ENCODE measurements at regions not wholly inside any gene's neighbourhood (a gene's known extent, or its start where the extent isn't known, plus 50 kb on each side); places are given as distances from the start of the nearest gene placed in this dataset.
"Not testable (repeated sequence)": the region's sequence is repeated elsewhere in the genome, so short reads cannot be mapped to it uniquely, and the experiment has no call there.

- not testable (repeated sequence) for H3F3A ChIP-seq (ENCODE audit: insufficient read depth, low read length); H3K4me2 ChIP-seq (ENCODE audit: low read length); H3K9me2 ChIP-seq (ENCODE audit: low read depth, low read length); H3K36me3 ChIP-seq (ENCODE audit: insufficient read depth, low read length); H3K9ac ChIP-seq (ENCODE audit: low read length); H3K9me3 ChIP-seq (ENCODE audit: low read length); H3K27ac ChIP-seq (ENCODE audit: low read depth, low read length, poor library complexity, severe bottlenecking); H3K4me1 ChIP-seq (ENCODE audit: insufficient read depth, low read length, severe bottlenecking); H3K79me2 ChIP-seq (ENCODE audit: insufficient read depth, low read length); H3K27me3 ChIP-seq (ENCODE audit: insufficient read depth, low read length); H2AFZ ChIP-seq (ENCODE audit: low read length); H3K4me3 ChIP-seq (ENCODE audit: low read depth, low read length, poor library complexity, severe bottlenecking); H4K20me1 ChIP-seq (ENCODE audit: insufficient read depth, low read length)
These were observed 132.4 kb upstream of the ZNF469 start for GRCh38 chr16:88250381-88250780.

- not testable (repeated sequence) for H2AFZ ChIP-seq (ENCODE audit: low read length); H3K27me3 ChIP-seq (ENCODE audit: insufficient read depth, low read length); H3K27ac ChIP-seq (ENCODE audit: low read depth, low read length, poor library complexity, severe bottlenecking); H3K4me1 ChIP-seq (ENCODE audit: insufficient read depth, low read length, severe bottlenecking); H3K9me3 ChIP-seq (ENCODE audit: low read length); H3K79me2 ChIP-seq (ENCODE audit: insufficient read depth, low read length); H3K4me2 ChIP-seq (ENCODE audit: low read length); H3K4me3 ChIP-seq (ENCODE audit: low read depth, low read length, poor library complexity, severe bottlenecking); H4K20me1 ChIP-seq (ENCODE audit: insufficient read depth, low read length); H3K9me2 ChIP-seq (ENCODE audit: low read depth, low read length); H3K9ac ChIP-seq (ENCODE audit: low read length); H3F3A ChIP-seq (ENCODE audit: insufficient read depth, low read length); H3K36me3 ChIP-seq (ENCODE audit: insufficient read depth, low read length)
These were observed 130.5 kb upstream of the ZNF469 start for GRCh38 chr16:88252057-88252794.

- H3K4me1 ChIP-seq (ENCODE audit: insufficient read depth, low read length, severe bottlenecking); H3K36me3 ChIP-seq (ENCODE audit: insufficient read depth, low read length); H3K4me3 ChIP-seq (ENCODE audit: low read depth, low read length, poor library complexity, severe bottlenecking); H3K9ac ChIP-seq (ENCODE audit: low read length); H4K20me1 ChIP-seq (ENCODE audit: insufficient read depth, low read length); H3K79me2 ChIP-seq (ENCODE audit: insufficient read depth, low read length); H2AFZ ChIP-seq (ENCODE audit: low read length); H3K27me3 ChIP-seq (ENCODE audit: insufficient read depth, low read length); H3K9me3 ChIP-seq (ENCODE audit: low read length); H3F3A ChIP-seq (ENCODE audit: insufficient read depth, low read length); H3K4me2 ChIP-seq (ENCODE audit: low read length); H3K9me2 ChIP-seq (ENCODE audit: low read depth, low read length); H3K27ac ChIP-seq (ENCODE audit: low read depth, low read length, poor library complexity, severe bottlenecking): not testable (repeated sequence)
These were observed 124.6 kb upstream of the ZNF469 start for GRCh38 chr16:88258141-88258540.

- H3K36me3 ChIP-seq (ENCODE audit: insufficient read depth, low read length); H3K9me3 ChIP-seq (ENCODE audit: low read length); H3K4me1 ChIP-seq (ENCODE audit: insufficient read depth, low read length, severe bottlenecking); H3K27ac ChIP-seq (ENCODE audit: low read depth, low read length, poor library complexity, severe bottlenecking); H4K20me1 ChIP-seq (ENCODE audit: insufficient read depth, low read length); H3K79me2 ChIP-seq (ENCODE audit: insufficient read depth, low read length); H3K9ac ChIP-seq (ENCODE audit: low read length); H3F3A ChIP-seq (ENCODE audit: insufficient read depth, low read length); H3K9me2 ChIP-seq (ENCODE audit: low read depth, low read length); H3K27me3 ChIP-seq (ENCODE audit: insufficient read depth, low read length); H3K4me2 ChIP-seq (ENCODE audit: low read length); H2AFZ ChIP-seq (ENCODE audit: low read length); H3K4me3 ChIP-seq (ENCODE audit: low read depth, low read length, poor library complexity, severe bottlenecking): not testable (repeated sequence)
These were observed 123.8 kb upstream of the ZNF469 start for GRCh38 chr16:88258764-88259525.

GRCh38 chr16:88259538-88259937, 123.2 kb upstream of the ZNF469 start:
- not testable (repeated sequence) for H3K9me2 ChIP-seq (ENCODE audit: low read depth, low read length); H3K4me2 ChIP-seq (ENCODE audit: low read length); H4K20me1 ChIP-seq (ENCODE audit: insufficient read depth, low read length); H3K4me3 ChIP-seq (ENCODE audit: low read depth, low read length, poor library complexity, severe bottlenecking); H3K9ac ChIP-seq (ENCODE audit: low read length); H2AFZ ChIP-seq (ENCODE audit: low read length); H3K9me3 ChIP-seq (ENCODE audit: low read length); H3F3A ChIP-seq (ENCODE audit: insufficient read depth, low read length); H3K79me2 ChIP-seq (ENCODE audit: insufficient read depth, low read length); H3K27ac ChIP-seq (ENCODE audit: low read depth, low read length, poor library complexity, severe bottlenecking); H3K36me3 ChIP-seq (ENCODE audit: insufficient read depth, low read length); H3K27me3 ChIP-seq (ENCODE audit: insufficient read depth, low read length); H3K4me1 ChIP-seq (ENCODE audit: insufficient read depth, low read length, severe bottlenecking)

- H3K4me1 ChIP-seq (ENCODE audit: insufficient read depth, low read length, severe bottlenecking); H3K9me3 ChIP-seq (ENCODE audit: low read length); H4K20me1 ChIP-seq (ENCODE audit: insufficient read depth, low read length); H3K4me2 ChIP-seq (ENCODE audit: low read length); H3K79me2 ChIP-seq (ENCODE audit: insufficient read depth, low read length); H3K36me3 ChIP-seq (ENCODE audit: insufficient read depth, low read length); H2AFZ ChIP-seq (ENCODE audit: low read length); H3K27ac ChIP-seq (ENCODE audit: low read depth, low read length, poor library complexity, severe bottlenecking); H3K9ac ChIP-seq (ENCODE audit: low read length); H3K27me3 ChIP-seq (ENCODE audit: insufficient read depth, low read length); H3K4me3 ChIP-seq (ENCODE audit: low read depth, low read length, poor library complexity, severe bottlenecking); H3F3A ChIP-seq (ENCODE audit: insufficient read depth, low read length); H3K9me2 ChIP-seq (ENCODE audit: low read depth, low read length): not testable (repeated sequence)
These were observed 122.6 kb upstream of the ZNF469 start for GRCh38 chr16:88260146-88260545.

- not testable (repeated sequence) for H4K20me1 ChIP-seq (ENCODE audit: insufficient read depth, low read length); H3K9ac ChIP-seq (ENCODE audit: low read length); H3K9me3 ChIP-seq (ENCODE audit: low read length); H3K4me2 ChIP-seq (ENCODE audit: low read length); H3F3A ChIP-seq (ENCODE audit: insufficient read depth, low read length); H2AFZ ChIP-seq (ENCODE audit: low read length); H3K4me3 ChIP-seq (ENCODE audit: low read depth, low read length, poor library complexity, severe bottlenecking); H3K9me2 ChIP-seq (ENCODE audit: low read depth, low read length); H3K4me1 ChIP-seq (ENCODE audit: insufficient read depth, low read length, severe bottlenecking); H3K36me3 ChIP-seq (ENCODE audit: insufficient read depth, low read length); H3K79me2 ChIP-seq (ENCODE audit: insufficient read depth, low read length); H3K27me3 ChIP-seq (ENCODE audit: insufficient read depth, low read length); H3K27ac ChIP-seq (ENCODE audit: low read depth, low read length, poor library complexity, severe bottlenecking)
These were observed 121.7 kb upstream of the ZNF469 start for GRCh38 chr16:88260881-88261665.

Measured in OCI-LY1 (cell line).